Mammary epithelial cell (primary cell): ENCODE measurements at regions not wholly inside any gene's neighbourhood (a gene's known extent, or its start where the extent isn't known, plus 50 kb on each side); places are given as distances from the start of the nearest gene placed in this dataset.

Source experiments
- CTCF ChIP-seq, 2 donors: IDR thresholded peaks in 1 of 2; conservative IDR thresholded peaks in 1 of 2; 2 replicates each; pipeline ENCODE4 v1.5.1; 2011 to 2012; ENCODE audit warnings: inconsistent platforms in 2 of 2, low read length in 2 of 2, mild to moderate bottlenecking in 2 of 2, control low read depth in 1 of 2, low read depth in 1 of 2; ENCODE audit not compliant: insufficient read depth in 1 of 2; ENCODE audit errors: extremely low read depth in 1 of 2
- EZH2 ChIP-seq: IDR thresholded peaks from 2 replicates; pipeline ENCODE4 v1.6.1; 2012; ENCODE audit warnings: low read length, inconsistent platforms, borderline replicate concordance

- TF ChIP-seq CTCF (conservative IDR thresholded peaks at IDR 0.05 in 1 of 2, IDR thresholded peaks at IDR 0.05 in 1 of 2; ENCODE audit: extremely low read depth in 1 of 2, insufficient read depth in 1 of 2, low read depth in 1 of 2, low read length in 2 of 2) (no peak), EZH2 (no peak)
Observed at GRCh38 chr1:36654586-36654985, 171.9 kb upstream of the CSF3R start.
